B cell (primary cell): ENCODE measurements at regions not wholly inside any gene's neighbourhood (a gene's known extent, or its start where the extent isn't known, plus 50 kb on each side); places are given as distances from the start of the nearest gene placed in this dataset.

Experiments
- CTCF ChIP-seq: fragments of 200-600 bp; IDR thresholded peaks from one replicate; pipeline ENCODE4 v1.8.0; 2022; ENCODE audit warnings: antibody characterized with exemption, mild to moderate bottlenecking
- EZH2 ChIP-seq: IDR thresholded peaks from 2 replicates; pipeline ENCODE4 v1.6.1; 2012; ENCODE audit warnings: borderline replicate concordance, low read depth, mild to moderate bottlenecking, moderate library complexity, low read length; ENCODE audit not compliant: insufficient read depth, poor library complexity, severe bottlenecking

- no peak for TF ChIP-seq CTCF
- no peak for TF ChIP-seq EZH2
Observed at GRCh38 chr6:4549556-4550226, 226.5 kb upstream of the CDYL start.
